ENCODE measurements at regions not wholly inside any gene's neighbourhood (a gene's known extent, or its start where the extent isn't known, plus 50 kb on each side); places are given as distances from the start of the nearest gene placed in this dataset.

DNA sequence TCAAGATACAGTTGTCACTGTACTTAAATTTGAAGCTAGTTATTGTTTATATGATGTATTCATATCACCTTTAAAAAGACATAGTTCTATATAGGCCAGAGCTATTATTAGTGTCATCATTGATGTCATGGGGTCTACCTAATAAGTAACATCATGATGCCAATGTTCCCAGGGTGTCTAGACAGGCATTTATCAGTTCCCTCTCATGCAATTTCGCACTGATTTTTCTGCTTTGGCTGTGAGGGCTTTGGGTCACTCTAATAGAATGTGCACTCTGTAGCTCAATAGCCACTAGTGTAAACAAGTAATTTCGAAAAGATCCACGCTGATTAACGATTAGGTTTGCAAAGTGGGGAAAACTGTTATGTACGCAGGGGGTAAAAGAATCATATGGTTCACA is 1651.3 kb downstream of the SLITRK5 start (continued):
- TF ChIP-seq, protein P1, sequence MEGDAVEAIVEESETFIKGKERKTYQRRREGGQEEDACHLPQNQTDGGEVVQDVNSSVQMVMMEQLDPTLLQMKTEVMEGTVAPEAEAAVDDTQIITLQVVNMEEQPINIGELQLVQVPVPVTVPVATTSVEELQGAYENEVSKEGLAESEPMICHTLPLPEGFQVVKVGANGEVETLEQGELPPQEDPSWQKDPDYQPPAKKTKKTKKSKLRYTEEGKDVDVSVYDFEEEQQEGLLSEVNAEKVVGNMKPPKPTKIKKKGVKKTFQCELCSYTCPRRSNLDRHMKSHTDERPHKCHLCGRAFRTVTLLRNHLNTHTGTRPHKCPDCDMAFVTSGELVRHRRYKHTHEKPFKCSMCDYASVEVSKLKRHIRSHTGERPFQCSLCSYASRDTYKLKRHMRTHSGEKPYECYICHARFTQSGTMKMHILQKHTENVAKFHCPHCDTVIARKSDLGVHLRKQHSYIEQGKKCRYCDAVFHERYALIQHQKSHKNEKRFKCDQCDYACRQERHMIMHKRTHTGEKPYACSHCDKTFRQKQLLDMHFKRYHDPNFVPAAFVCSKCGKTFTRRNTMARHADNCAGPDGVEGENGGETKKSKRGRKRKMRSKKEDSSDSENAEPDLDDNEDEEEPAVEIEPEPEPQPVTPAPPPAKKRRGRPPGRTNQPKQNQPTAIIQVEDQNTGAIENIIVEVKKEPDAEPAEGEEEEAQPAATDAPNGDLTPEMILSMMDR (IDR thresholded peaks at IDR 0.05; ENCODE audit: low read depth, low read length, missing input control), result no peak

DNA sequence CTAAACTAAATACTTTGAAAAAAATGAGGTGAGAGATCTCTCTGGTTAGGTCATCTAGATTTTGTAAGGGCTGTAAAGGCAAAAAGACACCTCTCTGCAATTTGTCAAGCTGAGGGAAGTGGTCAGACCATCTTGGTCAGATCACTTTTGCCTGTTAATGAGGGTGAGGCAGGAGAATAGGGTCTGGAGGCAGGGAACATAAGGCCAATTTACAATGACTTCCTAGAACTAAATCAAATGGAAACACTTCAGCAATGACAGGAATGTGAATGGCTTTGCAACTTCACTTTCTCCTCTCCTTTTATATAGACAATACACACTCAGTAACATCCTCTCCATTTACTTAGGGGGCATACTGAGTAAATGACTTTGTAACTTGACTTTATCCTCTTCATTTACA is 1653.4 kb downstream of the SLITRK5 start:
- no peak overlapping the region for H3K9ac ChIP-seq (ENCODE audit: low read depth in 1 of 2, low read length in 2 of 2)
- no peaks in the 10 kb centered on the region for H3K36me3 ChIP-seq (ENCODE audit: control insufficient read depth in 4 of 4, insufficient read depth in 3 of 4, low read depth in 1 of 4, low read length in 3 of 4)
- H3K27ac ChIP-seq (ENCODE audit: low read depth in 1 of 2, low read length in 2 of 2), result no peak overlapping the region
- no peaks in the 10 kb centered on the region for H3K27me3 ChIP-seq (ENCODE audit: control insufficient read depth in 4 of 4, insufficient read depth in 4 of 4, low read length in 3 of 4)
- H3K4me1 ChIP-seq (ENCODE audit: control insufficient read depth in 4 of 4, insufficient read depth in 4 of 4, low read length in 3 of 4), result no peaks in the 10 kb centered on the region
- no peak overlapping the region for H3K4me3 ChIP-seq (ENCODE audit: low read depth in 1 of 3, low read length in 3 of 3)
- DNase-seq (ENCODE audit: low spot score), result no peak
- TF ChIP-seq TAF1 (conservative IDR thresholded peaks at IDR 0.05) (no peak), HNF4G (IDR thresholded peaks at IDR 0.05) (no peak), HNF4A (conservative IDR thresholded peaks at IDR 0.05) (no peak), FOXA2 (IDR thresholded peaks at IDR 0.05) (no peak), GABPA (IDR thresholded peaks at IDR 0.05 in 1 of 2, conservative IDR thresholded peaks at IDR 0.05 in 1 of 2) (no peak), RAD21 (IDR thresholded peaks at IDR 0.05) (no peak), JUND (IDR thresholded peaks at IDR 0.05) (no peak), FOXA1 (IDR thresholded peaks at IDR 0.05) (no peak), RXRA (IDR thresholded peaks at IDR 0.05) (no peak)
- TF ChIP-seq, protein P2, sequence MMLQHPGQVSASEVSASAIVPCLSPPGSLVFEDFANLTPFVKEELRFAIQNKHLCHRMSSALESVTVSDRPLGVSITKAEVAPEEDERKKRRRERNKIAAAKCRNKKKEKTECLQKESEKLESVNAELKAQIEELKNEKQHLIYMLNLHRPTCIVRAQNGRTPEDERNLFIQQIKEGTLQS (IDR thresholded peaks at IDR 0.05), result no peak
- TF ChIP-seq, protein P3, sequence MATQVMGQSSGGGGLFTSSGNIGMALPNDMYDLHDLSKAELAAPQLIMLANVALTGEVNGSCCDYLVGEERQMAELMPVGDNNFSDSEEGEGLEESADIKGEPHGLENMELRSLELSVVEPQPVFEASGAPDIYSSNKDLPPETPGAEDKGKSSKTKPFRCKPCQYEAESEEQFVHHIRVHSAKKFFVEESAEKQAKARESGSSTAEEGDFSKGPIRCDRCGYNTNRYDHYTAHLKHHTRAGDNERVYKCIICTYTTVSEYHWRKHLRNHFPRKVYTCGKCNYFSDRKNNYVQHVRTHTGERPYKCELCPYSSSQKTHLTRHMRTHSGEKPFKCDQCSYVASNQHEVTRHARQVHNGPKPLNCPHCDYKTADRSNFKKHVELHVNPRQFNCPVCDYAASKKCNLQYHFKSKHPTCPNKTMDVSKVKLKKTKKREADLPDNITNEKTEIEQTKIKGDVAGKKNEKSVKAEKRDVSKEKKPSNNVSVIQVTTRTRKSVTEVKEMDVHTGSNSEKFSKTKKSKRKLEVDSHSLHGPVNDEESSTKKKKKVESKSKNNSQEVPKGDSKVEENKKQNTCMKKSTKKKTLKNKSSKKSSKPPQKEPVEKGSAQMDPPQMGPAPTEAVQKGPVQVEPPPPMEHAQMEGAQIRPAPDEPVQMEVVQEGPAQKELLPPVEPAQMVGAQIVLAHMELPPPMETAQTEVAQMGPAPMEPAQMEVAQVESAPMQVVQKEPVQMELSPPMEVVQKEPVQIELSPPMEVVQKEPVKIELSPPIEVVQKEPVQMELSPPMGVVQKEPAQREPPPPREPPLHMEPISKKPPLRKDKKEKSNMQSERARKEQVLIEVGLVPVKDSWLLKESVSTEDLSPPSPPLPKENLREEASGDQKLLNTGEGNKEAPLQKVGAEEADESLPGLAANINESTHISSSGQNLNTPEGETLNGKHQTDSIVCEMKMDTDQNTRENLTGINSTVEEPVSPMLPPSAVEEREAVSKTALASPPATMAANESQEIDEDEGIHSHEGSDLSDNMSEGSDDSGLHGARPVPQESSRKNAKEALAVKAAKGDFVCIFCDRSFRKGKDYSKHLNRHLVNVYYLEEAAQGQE (IDR thresholded peaks at IDR 0.05), result no peak
- TF ChIP-seq, protein P4, sequence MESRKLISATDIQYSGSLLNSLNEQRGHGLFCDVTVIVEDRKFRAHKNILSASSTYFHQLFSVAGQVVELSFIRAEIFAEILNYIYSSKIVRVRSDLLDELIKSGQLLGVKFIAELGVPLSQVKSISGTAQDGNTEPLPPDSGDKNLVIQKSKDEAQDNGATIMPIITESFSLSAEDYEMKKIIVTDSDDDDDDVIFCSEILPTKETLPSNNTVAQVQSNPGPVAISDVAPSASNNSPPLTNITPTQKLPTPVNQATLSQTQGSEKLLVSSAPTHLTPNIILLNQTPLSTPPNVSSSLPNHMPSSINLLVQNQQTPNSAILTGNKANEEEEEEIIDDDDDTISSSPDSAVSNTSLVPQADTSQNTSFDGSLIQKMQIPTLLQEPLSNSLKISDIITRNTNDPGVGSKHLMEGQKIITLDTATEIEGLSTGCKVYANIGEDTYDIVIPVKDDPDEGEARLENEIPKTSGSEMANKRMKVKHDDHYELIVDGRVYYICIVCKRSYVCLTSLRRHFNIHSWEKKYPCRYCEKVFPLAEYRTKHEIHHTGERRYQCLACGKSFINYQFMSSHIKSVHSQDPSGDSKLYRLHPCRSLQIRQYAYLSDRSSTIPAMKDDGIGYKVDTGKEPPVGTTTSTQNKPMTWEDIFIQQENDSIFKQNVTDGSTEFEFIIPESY (IDR thresholded peaks at IDR 0.05), result no peak
- TF ChIP-seq, protein P5, sequence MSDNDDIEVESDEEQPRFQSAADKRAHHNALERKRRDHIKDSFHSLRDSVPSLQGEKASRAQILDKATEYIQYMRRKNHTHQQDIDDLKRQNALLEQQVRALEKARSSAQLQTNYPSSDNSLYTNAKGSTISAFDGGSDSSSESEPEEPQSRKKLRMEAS (IDR thresholded peaks at IDR 0.05), result no peak
- H3K9me3 ChIP-seq (ENCODE audit: control insufficient read depth in 4 of 4, low read length in 3 of 4), result no peaks in the 10 kb centered on the region

DNA sequence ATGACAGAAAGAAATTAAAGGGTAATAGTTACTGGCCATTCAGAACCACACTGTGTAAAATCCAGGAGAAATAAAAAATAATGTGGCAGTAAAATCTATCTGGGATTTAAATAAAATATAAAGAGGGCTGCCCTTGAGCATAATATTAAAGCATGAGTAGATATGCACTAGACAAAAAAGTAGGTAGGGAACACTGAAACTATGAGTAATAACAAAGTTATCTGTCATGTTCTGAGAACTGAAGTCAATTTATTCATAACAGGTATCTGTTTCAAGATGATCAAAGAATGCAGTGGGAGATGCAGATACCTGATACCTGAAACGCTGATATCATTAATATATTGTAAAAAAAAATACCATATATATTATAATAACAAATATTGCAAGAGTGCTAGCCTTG is 1672.0 kb downstream of the SLITRK5 start:
- DNase-seq (ENCODE audit: low spot score), result no peak
- no peaks in the 10 kb centered on the region for H3K36me3 ChIP-seq (ENCODE audit: control insufficient read depth in 4 of 4, insufficient read depth in 3 of 4, low read depth in 1 of 4, low read length in 3 of 4)
- 82% methylated on average over 1 of the region's 1 CpG for WGBS

More for the DNA sequence above, 1672.0 kb downstream of the SLITRK5 start:
- H3K27ac ChIP-seq (ENCODE audit: low read depth in 1 of 2, low read length in 2 of 2), result no peak overlapping the region
- TF ChIP-seq, protein P1 (IDR thresholded peaks at IDR 0.05; ENCODE audit: low read depth, low read length, missing input control), result no peak
- TF ChIP-seq EGR1 (IDR thresholded peaks at IDR 0.05; ENCODE audit: low read depth in 2 of 2) (no peak), TAF1 (conservative IDR thresholded peaks at IDR 0.05) (no peak), RXRA (IDR thresholded peaks at IDR 0.05) (no peak), YY1 (IDR thresholded peaks at IDR 0.05) (no peak), FOXA1 (IDR thresholded peaks at IDR 0.05) (no peak), GABPA (IDR thresholded peaks at IDR 0.05 in 1 of 2, conservative IDR thresholded peaks at IDR 0.05 in 1 of 2) (no peak)
- TF ChIP-seq, protein P3 (IDR thresholded peaks at IDR 0.05), result no peak
- H3K9ac ChIP-seq (ENCODE audit: low read depth in 1 of 2, low read length in 2 of 2), result no peak overlapping the region
- H3K4me1 ChIP-seq (ENCODE audit: control insufficient read depth in 4 of 4, insufficient read depth in 4 of 4, low read length in 3 of 4), result no peaks in the 10 kb centered on the region
- H3K4me3 ChIP-seq (ENCODE audit: low read depth in 1 of 3, low read length in 3 of 3), result no peak overlapping the region
- H3K9me3 ChIP-seq (ENCODE audit: control insufficient read depth in 4 of 4, low read length in 3 of 4), result peaks cover 0 to 4% (median 0%) of the 10 kb centered on the region in 4 donors
- H3K27me3 ChIP-seq (ENCODE audit: control insufficient read depth in 4 of 4, insufficient read depth in 4 of 4, low read length in 3 of 4), result no peaks in the 10 kb centered on the region

All from liver (tissue), 8 donors.